ENCODE measurements at regions not wholly inside any gene's neighbourhood (a gene's known extent, or its start where the extent isn't known, plus 50 kb on each side); places are given as distances from the start of the nearest gene placed in this dataset.

GRCh38 chr16:25523183-25523582, 168.6 kb upstream of the HS3ST4 start:
- TF ChIP-seq CTCF (IDR thresholded peaks at IDR 0.05) (no peak), IRF3 (IDR thresholded peaks at IDR 0.05; ENCODE audit: low read depth, low read length) (no peak), MAX (IDR thresholded peaks at IDR 0.05; ENCODE audit: low read depth) (no peak)

Data from SK-N-SH (cell line).